Endothelial cell (in vitro differentiated cells): ENCODE measurements at regions not wholly inside any gene's neighbourhood (a gene's known extent, or its start where the extent isn't known, plus 50 kb on each side); places are given as distances from the start of the nearest gene placed in this dataset.

Source experiments
- DNase-seq: peaks from one replicate; pipeline ENCODE4 v3.0.0; 2021; ENCODE audit warnings: low spot score
- H3K27ac Mint-ChIP-seq: one replicate; pipeline ENCODE4 v1.8.0; 2021; ENCODE audit warnings: mixed read lengths, inconsistent platforms; ENCODE audit not compliant: unreplicated experiment
- H3K27me3 Mint-ChIP-seq: one replicate; pipeline ENCODE4 v1.8.0; 2021; ENCODE audit warnings: mild to moderate bottlenecking, moderate library complexity, mixed read lengths, inconsistent platforms; ENCODE audit not compliant: unreplicated experiment
- H3K36me3 Mint-ChIP-seq: one replicate; pipeline ENCODE4 v1.8.0; 2021; ENCODE audit warnings: mild to moderate bottlenecking, low read depth, mixed read lengths, inconsistent platforms; ENCODE audit not compliant: unreplicated experiment
- H3K4me1 Mint-ChIP-seq: one replicate; pipeline ENCODE4 v1.8.0; 2021; ENCODE audit warnings: mild to moderate bottlenecking, mixed read lengths, inconsistent platforms; ENCODE audit not compliant: unreplicated experiment
- H3K4me3 Mint-ChIP-seq: one replicate; pipeline ENCODE4 v1.8.0; 2021; ENCODE audit warnings: mild to moderate bottlenecking, mixed read lengths, inconsistent platforms; ENCODE audit not compliant: unreplicated experiment
- H3K9me3 Mint-ChIP-seq: one replicate; pipeline ENCODE4 v1.8.0; 2021; ENCODE audit warnings: mixed read lengths, inconsistent platforms; ENCODE audit not compliant: unreplicated experiment
- CTCF ChIP-seq: fragments of 200-600 bp; sonication (generic); IDR thresholded peaks from one replicate; pipeline ENCODE4 v1.5.0; 2021; ENCODE audit warnings: antibody characterized with exemption; ENCODE audit not compliant: unreplicated experiment

DNA sequence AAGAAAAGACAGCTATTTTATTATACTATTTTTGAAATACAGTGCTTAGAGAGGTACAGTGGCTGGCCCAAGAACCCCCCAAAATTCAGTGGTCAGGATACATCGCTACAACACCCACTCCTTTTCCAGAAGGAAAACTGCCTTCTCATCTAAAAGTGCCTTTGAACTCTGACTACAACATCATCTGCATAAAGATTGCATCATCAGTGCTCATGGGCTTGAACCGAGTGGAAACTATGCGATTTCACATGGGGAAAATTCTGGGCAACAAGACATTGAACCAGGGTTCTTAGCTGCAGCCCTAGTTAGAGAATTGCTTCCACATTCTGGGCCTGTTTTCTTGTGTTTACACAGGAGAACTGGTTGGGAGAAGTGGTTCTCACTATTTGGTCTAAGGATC lies 294.6 kb upstream of the SLC14A2 start:
- Mint-ChIP-seq H3K27me3 (no peaks in the 10 kb centered on the region), H3K4me1 (no peaks in the 10 kb centered on the region), H3K4me3 (no peak overlapping the region), H3K27ac (no peak overlapping the region), H3K9me3 (no peaks in the 10 kb centered on the region), H3K36me3 (no peaks in the 10 kb centered on the region)
- DNase-seq = no peak
- no peak for TF ChIP-seq CTCF

DNA sequence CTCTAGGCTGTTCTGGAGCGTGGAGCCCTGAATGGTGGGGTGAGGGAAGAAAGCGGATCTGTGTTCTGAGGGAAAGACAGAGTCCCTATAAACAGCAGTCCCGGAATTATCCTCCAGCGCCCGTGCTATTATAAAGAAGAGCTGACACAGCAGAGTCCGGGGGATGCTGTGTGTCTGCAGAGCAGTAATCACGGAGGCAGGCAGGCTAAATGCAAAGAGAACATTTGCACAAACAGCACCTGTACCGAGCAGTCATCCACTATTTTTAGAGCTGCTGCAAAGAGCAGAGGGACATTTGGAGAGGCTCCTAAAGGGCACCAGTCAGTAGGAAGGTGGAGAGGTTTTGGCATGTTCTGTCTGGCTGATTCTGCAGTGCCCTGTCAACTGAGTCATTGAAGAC lies 293.8 kb upstream of the SLC14A2 start:
- H3K4me1 Mint-ChIP-seq = no peaks in the 10 kb centered on the region
- TF ChIP-seq CTCF = no peak
- no peak for DNase-seq
- no peaks in the 10 kb centered on the region for H3K9me3 Mint-ChIP-seq
- no peak overlapping the region for H3K4me3 Mint-ChIP-seq
- H3K27ac Mint-ChIP-seq = no peak overlapping the region
- H3K27me3 Mint-ChIP-seq = no peaks in the 10 kb centered on the region
- no peaks in the 10 kb centered on the region for H3K36me3 Mint-ChIP-seq

- H3K27me3 Mint-ChIP-seq = no peaks in the 10 kb centered on the region
- TF ChIP-seq CTCF = no peak
- H3K27ac Mint-ChIP-seq = no peak overlapping the region
These were observed 292.9 kb upstream of the SLC14A2 start for GRCh38 chr18:45322343-45322742.

GRCh38 chr18:45324101-45324494 lies 291.2 kb upstream of the SLC14A2 start:
- no peak overlapping the region for H3K4me3 Mint-ChIP-seq
- no peaks in the 10 kb centered on the region for H3K27me3 Mint-ChIP-seq
- TF ChIP-seq CTCF = no peak
- H3K36me3 Mint-ChIP-seq = no peaks in the 10 kb centered on the region
- H3K4me1 Mint-ChIP-seq = no peaks in the 10 kb centered on the region
- DNase-seq = no peak
- H3K27ac Mint-ChIP-seq = no peak overlapping the region
- H3K9me3 Mint-ChIP-seq = no peaks in the 10 kb centered on the region

More at GRCh38 chr18:45322343-45322742, 292.9 kb upstream of the SLC14A2 start:
- Mint-ChIP-seq H3K9me3 (no peaks in the 10 kb centered on the region), H3K4me3 (no peak overlapping the region), H3K36me3 (no peaks in the 10 kb centered on the region), H3K4me1 (no peaks in the 10 kb centered on the region)
- no peak for DNase-seq

DNA sequence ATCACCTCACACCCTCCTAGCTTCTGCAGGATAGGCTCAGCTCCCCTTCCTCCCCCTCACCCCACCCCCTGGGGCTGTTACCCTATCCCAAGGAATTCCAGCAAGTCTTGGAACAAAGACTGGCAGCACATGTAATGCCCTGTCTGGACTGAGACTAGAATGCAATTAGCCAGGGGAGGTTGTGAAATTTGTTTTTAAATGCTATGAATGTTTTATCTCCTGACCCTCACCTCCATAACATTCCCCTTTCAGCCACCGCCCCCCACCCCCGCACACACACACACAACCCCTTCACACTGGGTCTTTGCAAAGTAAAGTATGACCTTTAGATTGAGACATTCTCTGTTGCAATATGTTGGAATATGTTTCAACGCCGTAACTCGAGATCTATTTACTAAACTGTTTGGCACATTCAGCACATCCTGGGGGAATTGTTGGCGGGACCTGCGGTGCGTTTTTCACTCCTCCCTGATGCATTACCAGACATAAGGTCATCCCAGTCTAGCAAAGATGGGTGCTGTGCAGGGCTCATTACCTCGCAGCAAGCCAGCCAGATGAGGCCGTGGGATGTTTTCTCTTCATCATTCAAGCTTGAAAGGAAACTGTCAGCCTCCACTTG lies 290.7 kb upstream of the SLC14A2 start:
- no peaks in the 10 kb centered on the region for H3K9me3 Mint-ChIP-seq
- no peak for DNase-seq
- H3K27ac Mint-ChIP-seq = no peak overlapping the region
- H3K4me1 Mint-ChIP-seq = no peaks in the 10 kb centered on the region
- TF ChIP-seq CTCF = no peak
- no peak overlapping the region for H3K4me3 Mint-ChIP-seq
- no peaks in the 10 kb centered on the region for H3K36me3 Mint-ChIP-seq
- H3K27me3 Mint-ChIP-seq = no peaks in the 10 kb centered on the region
